Astrocyte (in vitro differentiated cells and primary cell): ENCODE measurements at regions not wholly inside any gene's neighbourhood (a gene's known extent, or its start where the extent isn't known, plus 50 kb on each side); places are given as distances from the start of the nearest gene placed in this dataset.

Source experiments
- DNase-seq: peaks from one replicate; pipeline ENCODE4 v3.0.0-alpha.2; 2010; ENCODE audit warnings: low read depth
- FAIRE-seq: peaks from 2 replicates; lab custom pipeline; 2011; peaks lifted over from hg19 to GRCh38; lab: Jason Lieb, UNC
- H2AFZ ChIP-seq: 2 replicates; pipeline ENCODE4 v1.6.0; 2012; ENCODE audit warnings: low read depth, low read length, inconsistent platforms
- H3K27ac ChIP-seq: 2 replicates; pipeline ENCODE4 v1.5.1; 2011; ENCODE audit warnings: low read depth, low read length, inconsistent platforms
- H3K27me3 ChIP-seq: 2 replicates; pipeline ENCODE4 v1.6.0; 2011; ENCODE audit warnings: low read length, inconsistent platforms; ENCODE audit not compliant: insufficient read depth
- H3K36me3 ChIP-seq: 2 replicates; pipeline ENCODE4 v1.5.1; 2011; ENCODE audit warnings: low read length, inconsistent platforms; ENCODE audit not compliant: insufficient read depth
- H3K4me1 ChIP-seq: 2 replicates; pipeline ENCODE4 v1.5.1; 2011; ENCODE audit warnings: low read length, inconsistent platforms; ENCODE audit not compliant: insufficient read depth
- H3K4me2 ChIP-seq: 2 replicates; pipeline ENCODE4 v1.6.0; 2012; ENCODE audit warnings: low read length, inconsistent platforms
- H3K4me3 ChIP-seq: 2 replicates; pipeline ENCODE4 v1.5.1; 2011; ENCODE audit warnings: low read depth, mild to moderate bottlenecking, low read length, inconsistent platforms; ENCODE audit not compliant: insufficient read depth
- H3K79me2 ChIP-seq: 2 replicates; pipeline ENCODE4 v1.6.0; 2012; ENCODE audit warnings: mild to moderate bottlenecking, low read length, inconsistent platforms; ENCODE audit not compliant: insufficient read depth
- H3K9ac ChIP-seq: 2 replicates; pipeline ENCODE4 v1.6.0; 2012; ENCODE audit warnings: mild to moderate bottlenecking, low read length, inconsistent platforms
- H3K9me3 ChIP-seq: 2 replicates; pipeline ENCODE4 v1.5.1; 2012; ENCODE audit warnings: low read depth, mild to moderate bottlenecking, low read length, inconsistent platforms; ENCODE audit not compliant: insufficient read depth
- H4K20me1 ChIP-seq: 2 replicates; pipeline ENCODE4 v1.6.0; 2012; ENCODE audit warnings: low read length, inconsistent platforms; ENCODE audit not compliant: insufficient read depth
- H3K27ac Mint-ChIP-seq: one replicate; pipeline ENCODE4 v1.8.0; 2021; ENCODE audit warnings: mild to moderate bottlenecking, mixed read lengths; ENCODE audit not compliant: unreplicated experiment
- H3K27me3 Mint-ChIP-seq: one replicate; pipeline ENCODE4 v1.8.0; 2021; ENCODE audit warnings: low read depth, mixed read lengths; ENCODE audit not compliant: unreplicated experiment
- H3K36me3 Mint-ChIP-seq: one replicate; pipeline ENCODE4 v1.8.0; 2021; ENCODE audit warnings: low read depth, mixed read lengths; ENCODE audit not compliant: unreplicated experiment
- H3K4me1 Mint-ChIP-seq: one replicate; pipeline ENCODE4 v1.8.0; 2021; ENCODE audit warnings: low read depth, mixed read lengths; ENCODE audit not compliant: unreplicated experiment
- H3K4me3 Mint-ChIP-seq: one replicate; pipeline ENCODE4 v1.8.0; 2021; ENCODE audit warnings: mild to moderate bottlenecking, moderate library complexity, mixed read lengths; ENCODE audit not compliant: unreplicated experiment
- H3K9me3 Mint-ChIP-seq: one replicate; pipeline ENCODE4 v1.8.0; 2021; ENCODE audit warnings: mild to moderate bottlenecking, mixed read lengths; ENCODE audit not compliant: unreplicated experiment
- EZH2 ChIP-seq: IDR thresholded peaks from 2 replicates; pipeline ENCODE4 v1.6.1; 2012; ENCODE audit warnings: mild to moderate bottlenecking, low read length, inconsistent platforms; ENCODE audit not compliant: insufficient read depth
- TF ChIP-seq, protein P1 (sequence below): IDR thresholded peaks from 2 replicates; pipeline ENCODE4 v1.5.1; 2011; ENCODE audit warnings: low read depth, mild to moderate bottlenecking, inconsistent platforms, low read length, moderate library complexity; ENCODE audit not compliant: insufficient read depth

GRCh38 chr7:131124867-131125266 is 202.8 kb upstream of the MKLN1 start:
- H3K79me2 ChIP-seq = no peaks in the 10 kb centered on the region
- no peak overlapping the region for H3K4me2 ChIP-seq
- H4K20me1 ChIP-seq = no peaks in the 10 kb centered on the region
- H3K9ac ChIP-seq = no peak overlapping the region
- no peak for FAIRE-seq
- H3K27ac ChIP-seq = no peak overlapping the region
- no peak overlapping the region for H2AFZ ChIP-seq
- H3K4me1 ChIP-seq = no peaks in the 10 kb centered on the region
- no peak overlapping the region for H3K4me3 Mint-ChIP-seq
- H3K27me3 ChIP-seq = no peaks in the 10 kb centered on the region
- H3K27me3 Mint-ChIP-seq = peaks cover 2% of the 10 kb centered on the region
- DNase-seq = no peak
- H3K4me3 ChIP-seq = no peak overlapping the region
- H3K9me3 ChIP-seq = no peaks in the 10 kb centered on the region
- H3K36me3 Mint-ChIP-seq = peaks cover 2% of the 10 kb centered on the region
- H3K4me1 Mint-ChIP-seq = peaks cover 4% of the 10 kb centered on the region
- no peaks in the 10 kb centered on the region for H3K36me3 ChIP-seq
- H3K9me3 Mint-ChIP-seq = peaks cover 4% of the 10 kb centered on the region
- no peak for TF ChIP-seq EZH2
- TF ChIP-seq, protein P1, sequence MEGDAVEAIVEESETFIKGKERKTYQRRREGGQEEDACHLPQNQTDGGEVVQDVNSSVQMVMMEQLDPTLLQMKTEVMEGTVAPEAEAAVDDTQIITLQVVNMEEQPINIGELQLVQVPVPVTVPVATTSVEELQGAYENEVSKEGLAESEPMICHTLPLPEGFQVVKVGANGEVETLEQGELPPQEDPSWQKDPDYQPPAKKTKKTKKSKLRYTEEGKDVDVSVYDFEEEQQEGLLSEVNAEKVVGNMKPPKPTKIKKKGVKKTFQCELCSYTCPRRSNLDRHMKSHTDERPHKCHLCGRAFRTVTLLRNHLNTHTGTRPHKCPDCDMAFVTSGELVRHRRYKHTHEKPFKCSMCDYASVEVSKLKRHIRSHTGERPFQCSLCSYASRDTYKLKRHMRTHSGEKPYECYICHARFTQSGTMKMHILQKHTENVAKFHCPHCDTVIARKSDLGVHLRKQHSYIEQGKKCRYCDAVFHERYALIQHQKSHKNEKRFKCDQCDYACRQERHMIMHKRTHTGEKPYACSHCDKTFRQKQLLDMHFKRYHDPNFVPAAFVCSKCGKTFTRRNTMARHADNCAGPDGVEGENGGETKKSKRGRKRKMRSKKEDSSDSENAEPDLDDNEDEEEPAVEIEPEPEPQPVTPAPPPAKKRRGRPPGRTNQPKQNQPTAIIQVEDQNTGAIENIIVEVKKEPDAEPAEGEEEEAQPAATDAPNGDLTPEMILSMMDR = no peak
- no peak overlapping the region for H3K27ac Mint-ChIP-seq

DNA sequence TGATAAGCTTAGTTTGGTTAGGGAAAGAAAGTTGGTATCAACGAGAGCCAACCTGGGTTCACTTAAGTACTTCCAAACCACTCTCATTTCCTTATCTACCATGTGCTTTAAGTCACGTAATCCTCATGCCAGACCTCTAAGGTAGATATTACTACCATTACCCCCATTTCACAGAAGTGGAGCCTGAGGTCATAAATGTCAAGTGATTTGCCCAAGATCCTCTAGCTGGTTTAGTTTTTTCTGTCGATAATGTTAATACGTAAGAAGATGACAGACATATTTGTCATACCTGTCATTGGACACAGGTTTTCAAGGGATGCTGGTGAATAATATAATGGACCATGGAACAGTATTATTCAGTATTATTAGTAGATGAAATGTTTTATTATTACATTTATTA is 197.4 kb upstream of the MKLN1 start:
- no peak overlapping the region for H3K27ac ChIP-seq
- no peaks in the 10 kb centered on the region for H3K4me1 ChIP-seq
- H3K9me3 Mint-ChIP-seq = no peaks in the 10 kb centered on the region
- no peaks in the 10 kb centered on the region for H3K27me3 ChIP-seq
- H4K20me1 ChIP-seq = no peaks in the 10 kb centered on the region
- no peaks in the 10 kb centered on the region for H3K9me3 ChIP-seq
- no peaks in the 10 kb centered on the region for H3K79me2 ChIP-seq
- FAIRE-seq (no peak), DNase-seq (no peak)
- H3K4me1 Mint-ChIP-seq = peaks cover 8% of the 10 kb centered on the region
- H3K27me3 Mint-ChIP-seq = no peaks in the 10 kb centered on the region
- TF ChIP-seq EZH2 = no peak
- TF ChIP-seq, protein P1 = no peak
- H3K4me3 ChIP-seq = no peak overlapping the region
- no peak overlapping the region for H3K9ac ChIP-seq
- no peaks in the 10 kb centered on the region for H3K36me3 Mint-ChIP-seq
- no peak overlapping the region for H3K4me2 ChIP-seq
- no peak overlapping the region for H2AFZ ChIP-seq
- H3K27ac Mint-ChIP-seq = no peak overlapping the region
- H3K4me3 Mint-ChIP-seq = no peak overlapping the region
- no peaks in the 10 kb centered on the region for H3K36me3 ChIP-seq

DNA sequence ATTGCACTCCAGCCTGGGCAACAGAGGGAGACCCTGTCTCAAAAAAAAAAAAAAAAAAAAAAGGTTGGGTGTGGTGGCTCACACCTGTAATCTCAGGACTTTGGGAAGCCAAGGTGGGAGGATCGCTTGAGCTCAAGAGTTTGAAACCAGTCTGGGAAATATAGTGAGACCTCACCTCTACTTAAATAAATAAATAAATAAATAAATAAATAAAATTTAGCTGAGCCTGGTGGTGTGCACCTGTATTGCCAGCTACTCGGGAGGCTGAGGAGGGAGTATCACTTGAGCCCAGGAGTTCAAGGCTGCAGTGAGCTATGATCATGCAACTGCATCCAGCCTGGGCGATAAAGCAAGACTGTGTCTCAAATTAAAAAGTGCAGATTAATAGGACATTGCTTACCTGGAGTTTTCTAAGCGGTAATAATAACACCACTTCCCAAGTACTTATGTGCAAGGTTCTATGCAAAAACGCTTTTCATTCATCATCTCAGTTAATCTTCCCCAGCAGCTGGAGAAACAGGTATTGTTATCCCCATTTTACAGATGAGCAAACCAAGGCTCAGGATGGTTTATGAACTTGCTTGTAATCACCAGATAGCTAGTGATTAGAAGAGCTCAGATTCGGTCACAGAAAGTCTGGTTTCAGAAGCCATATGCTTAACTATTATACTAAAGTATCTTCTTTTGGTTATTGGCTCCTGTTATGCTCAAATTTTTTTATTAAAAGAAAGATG is 196.5 kb upstream of the MKLN1 start:
- Mint-ChIP-seq H3K27me3 (no peaks in the 10 kb centered on the region), H3K36me3 (no peaks in the 10 kb centered on the region), H3K4me3 (no peak overlapping the region), H3K27ac (no peak overlapping the region), H3K9me3 (no peaks in the 10 kb centered on the region), H3K4me1 (peaks cover 8% of the 10 kb centered on the region)
- H3K9me3 ChIP-seq = no peaks in the 10 kb centered on the region
- no peak overlapping the region for H3K4me2 ChIP-seq
- H3K79me2 ChIP-seq = no peaks in the 10 kb centered on the region
- H3K36me3 ChIP-seq = no peaks in the 10 kb centered on the region
- DNase-seq (no peak), FAIRE-seq (no peak)
- H3K27ac ChIP-seq = no peak overlapping the region
- H2AFZ ChIP-seq = no peak overlapping the region
- no peaks in the 10 kb centered on the region for H4K20me1 ChIP-seq
- no peaks in the 10 kb centered on the region for H3K4me1 ChIP-seq
- TF ChIP-seq, protein P1 = no peak
- no peak for TF ChIP-seq EZH2
- no peak overlapping the region for H3K9ac ChIP-seq
- no peaks in the 10 kb centered on the region for H3K27me3 ChIP-seq
- no peak overlapping the region for H3K4me3 ChIP-seq
